ENCODE measurements at regions not wholly inside any gene's neighbourhood (a gene's known extent, or its start where the extent isn't known, plus 50 kb on each side); places are given as distances from the start of the nearest gene placed in this dataset.
A peak's percentile ranks its signal among the peaks of the same experiment; 100 is the strongest.
"Not testable (repeated sequence)": the region's sequence is repeated elsewhere in the genome, so short reads cannot be mapped to it uniquely, and the experiment has no call there.

DNA sequence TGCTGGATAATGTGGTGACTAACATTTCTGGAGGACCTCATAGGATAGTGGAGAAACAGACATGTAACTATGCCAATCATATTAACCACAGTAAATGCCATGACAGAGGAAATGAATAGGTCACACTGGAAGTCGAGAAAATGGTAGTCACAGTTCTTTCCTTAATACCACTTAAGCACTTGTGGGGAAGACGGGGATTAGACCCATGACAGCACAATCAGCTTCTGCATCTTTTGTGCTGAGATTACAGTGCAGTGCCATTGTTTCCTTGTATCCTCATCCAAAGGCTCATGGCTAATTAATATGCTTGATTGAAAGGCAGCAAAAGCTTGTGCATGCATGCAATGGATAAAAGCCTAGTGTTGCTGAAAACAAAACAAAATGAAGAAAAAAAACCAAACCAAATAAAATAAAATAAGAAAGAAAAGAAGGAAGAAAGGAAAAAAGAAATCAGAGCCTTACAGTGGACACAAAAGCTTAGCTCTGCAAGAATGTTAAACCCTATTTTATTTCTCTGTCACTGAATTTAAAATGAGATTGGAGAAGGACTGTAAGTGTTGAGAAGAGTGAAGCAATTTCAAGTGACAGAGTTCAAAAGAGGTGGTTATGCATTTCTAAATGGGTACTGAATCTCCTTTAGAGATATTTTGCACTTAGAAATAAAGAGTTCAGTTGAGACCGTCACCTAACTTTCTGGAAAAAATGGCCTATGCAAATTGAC lies 1011.9 kb downstream of the CDH8 start:
- DNase-seq (ENCODE audit: low read depth in 3 of 3, low spot score in 2 of 3): no peak

GRCh38 chr16:61014869-61015268 lies 1021.4 kb downstream of the CDH8 start:
- DNase-seq (ENCODE audit: low read depth in 3 of 3, low spot score in 2 of 3): no peak

- no peak for DNase-seq (ENCODE audit: low read depth in 3 of 3, low spot score in 2 of 3)
These were observed 1028.5 kb downstream of the CDH8 start for GRCh38 chr16:61007694-61008093.

DNA sequence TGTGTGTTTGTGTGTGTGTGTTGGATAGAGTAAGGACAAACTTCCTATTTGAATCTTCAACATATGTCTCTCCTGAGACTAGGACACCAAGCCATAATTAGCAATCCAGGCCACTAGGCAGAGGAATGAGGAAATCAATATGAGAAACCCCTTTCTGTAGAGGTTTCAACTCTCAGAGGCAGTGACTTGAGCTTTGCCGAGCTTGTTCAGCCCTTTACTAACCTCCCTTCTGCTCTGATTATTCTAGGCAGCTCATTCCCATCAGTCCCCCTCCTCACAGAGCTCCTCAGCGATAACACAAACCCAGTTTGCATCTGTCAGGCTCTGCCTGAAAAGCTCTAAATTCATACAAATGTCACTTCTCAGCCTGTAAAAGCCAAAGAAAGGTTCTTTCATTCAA lies 1030.3 kb downstream of the CDH8 start:
- no peak for DNase-seq (ENCODE audit: low read depth in 3 of 3, low spot score in 2 of 3)

DNA sequence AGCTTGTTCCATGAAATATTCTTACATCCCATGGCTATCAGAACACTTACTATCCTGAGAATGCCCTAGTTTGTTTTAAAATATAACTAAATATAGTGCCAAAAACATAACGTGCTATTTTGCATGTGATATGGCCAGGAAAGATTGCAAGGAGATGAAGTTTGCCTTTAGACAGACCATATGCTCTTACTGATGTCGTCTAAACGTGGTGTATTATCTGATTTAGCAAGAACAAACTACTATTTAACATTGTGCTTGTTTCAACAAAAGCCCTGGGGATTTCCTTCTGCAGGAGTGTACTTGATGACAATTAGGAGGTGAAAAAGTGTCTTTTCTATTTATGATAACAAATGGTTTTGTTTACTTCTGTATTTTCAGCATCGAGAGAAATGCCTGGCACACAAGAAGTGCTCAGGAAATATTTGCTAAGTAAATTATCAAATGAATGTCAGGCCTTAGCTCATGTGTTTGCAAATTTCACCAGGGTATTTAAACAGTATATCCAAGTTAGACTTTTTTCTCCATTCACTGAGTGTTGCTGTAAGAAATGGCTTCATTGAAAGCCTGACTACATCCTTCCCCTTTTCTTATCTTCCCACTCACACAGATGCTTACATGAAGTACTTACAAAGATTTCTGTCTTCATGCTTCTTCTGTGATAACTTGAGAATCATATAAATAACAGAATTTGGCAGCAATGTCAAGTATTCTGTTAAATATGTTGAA lies 1033.6 kb downstream of the CDH8 start:
- DNase-seq (ENCODE audit: low read depth in 3 of 3, low spot score in 2 of 3): no peak

- no peak for DNase-seq (ENCODE audit: low read depth in 3 of 3, low spot score in 2 of 3)
These were observed 1044.4 kb downstream of the CDH8 start for GRCh38 chr16:60991886-60992285.

DNA sequence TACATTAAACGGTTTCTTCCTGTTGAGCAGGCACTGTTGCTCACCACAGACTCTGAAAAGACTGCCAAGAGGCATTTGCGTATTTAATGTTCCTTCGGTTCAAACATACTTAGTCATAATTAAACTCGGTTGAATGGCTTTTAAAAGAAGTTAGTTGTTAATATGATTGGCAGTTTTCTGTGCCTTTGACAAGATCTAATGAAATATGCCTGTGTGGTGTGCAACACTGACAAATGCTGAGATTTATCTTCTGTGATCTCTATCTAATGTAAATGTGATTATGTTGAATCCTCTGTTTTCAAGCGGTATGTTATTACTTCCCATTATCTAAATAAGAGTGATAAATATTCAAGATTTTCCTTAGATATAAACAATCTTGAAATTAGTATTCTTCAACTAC lies 1046.6 kb downstream of the CDH8 start:
- DNase-seq (ENCODE audit: low read depth in 3 of 3, low spot score in 2 of 3): no peak

- DNase-seq (ENCODE audit: low read depth in 3 of 3, low spot score in 2 of 3): no peak
These were observed 1057.1 kb downstream of the CDH8 start for GRCh38 chr16:60979119-60979518.

DNA sequence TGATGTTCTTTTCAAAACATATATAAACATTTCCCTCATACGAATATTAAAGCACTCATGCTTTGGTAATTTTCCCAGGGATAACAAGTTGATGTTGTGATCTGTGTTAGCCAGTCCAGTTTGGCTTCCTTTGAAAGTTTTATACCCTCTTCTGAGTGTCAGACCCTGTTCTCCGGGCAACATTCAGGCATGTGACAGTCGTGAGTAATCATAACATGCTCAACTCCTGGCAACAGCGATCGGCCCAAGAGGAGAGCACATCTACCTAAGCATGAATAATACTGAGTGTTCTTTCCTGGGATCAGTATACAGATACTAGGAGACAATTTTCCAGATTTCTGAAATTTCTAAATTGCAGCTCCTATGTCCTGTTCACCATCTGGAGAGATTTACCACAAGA lies 1086.4 kb downstream of the CDH8 start:
- no peak for DNase-seq (ENCODE audit: low read depth in 3 of 3, low spot score in 2 of 3)

- DNase-seq (ENCODE audit: low read depth in 3 of 3, low spot score in 2 of 3): peak in 2 of 3 donors; percentile 21 to 35
These were observed 1091.0 kb downstream of the CDH8 start for GRCh38 chr16:60945225-60945624.

GRCh38 chr16:60936189-60936588 lies 1100.0 kb downstream of the CDH8 start:
- not testable (repeated sequence) for DNase-seq (ENCODE audit: low read depth in 3 of 3, low spot score in 2 of 3)

GRCh38 chr16:60932600-60932999 lies 1103.6 kb downstream of the CDH8 start:
- no peak for DNase-seq (ENCODE audit: low read depth in 3 of 3, low spot score in 2 of 3)

DNA sequence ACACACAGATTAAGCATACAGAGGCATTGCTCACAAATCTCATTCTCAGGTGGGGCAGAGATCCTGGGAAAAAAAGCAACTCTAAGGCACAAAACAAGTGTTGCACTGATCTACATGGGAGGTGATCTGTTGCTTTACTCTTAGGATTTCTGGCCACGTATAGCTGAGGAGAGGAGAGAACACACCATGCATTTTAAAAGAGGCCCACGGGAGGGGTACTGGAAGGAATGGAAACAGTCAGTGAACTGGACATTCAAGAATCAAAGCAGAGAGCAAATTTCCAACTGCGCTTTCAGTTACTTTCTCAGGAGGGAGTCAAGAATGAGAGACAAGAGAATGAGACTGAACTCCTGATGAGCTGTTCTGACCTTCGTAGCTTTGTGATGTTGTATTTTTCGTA lies 1105.9 kb downstream of the CDH8 start:
- no peak for DNase-seq (ENCODE audit: low read depth in 3 of 3, low spot score in 2 of 3)

- DNase-seq (ENCODE audit: low read depth in 3 of 3, low spot score in 2 of 3): no peak
These were observed 1113.3 kb downstream of the CDH8 start for GRCh38 chr16:60922920-60923319.

- DNase-seq (ENCODE audit: low read depth in 3 of 3, low spot score in 2 of 3): no peak
These were observed 1121.9 kb downstream of the CDH8 start for GRCh38 chr16:60914334-60914733.

DNA sequence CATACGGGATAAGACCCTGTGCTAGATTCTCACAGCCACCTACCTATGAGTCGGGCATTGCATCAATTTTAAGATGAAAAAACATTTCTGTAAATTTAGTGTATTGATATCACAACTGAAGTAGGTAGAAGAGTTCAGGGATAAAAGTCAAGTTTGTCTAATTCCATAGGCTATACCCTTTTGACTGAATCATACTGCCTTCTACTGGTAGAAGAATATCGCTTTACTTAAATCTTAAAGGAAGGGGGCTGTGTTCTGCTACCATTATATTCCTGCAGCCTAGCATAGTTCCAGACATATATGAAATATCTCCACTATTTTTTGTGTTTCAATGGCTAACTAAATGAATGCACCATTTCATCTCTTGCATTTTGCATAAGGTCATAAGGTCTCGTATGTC lies 1128.6 kb downstream of the CDH8 start:
- no peak for DNase-seq (ENCODE audit: low read depth in 3 of 3, low spot score in 2 of 3)

DNA sequence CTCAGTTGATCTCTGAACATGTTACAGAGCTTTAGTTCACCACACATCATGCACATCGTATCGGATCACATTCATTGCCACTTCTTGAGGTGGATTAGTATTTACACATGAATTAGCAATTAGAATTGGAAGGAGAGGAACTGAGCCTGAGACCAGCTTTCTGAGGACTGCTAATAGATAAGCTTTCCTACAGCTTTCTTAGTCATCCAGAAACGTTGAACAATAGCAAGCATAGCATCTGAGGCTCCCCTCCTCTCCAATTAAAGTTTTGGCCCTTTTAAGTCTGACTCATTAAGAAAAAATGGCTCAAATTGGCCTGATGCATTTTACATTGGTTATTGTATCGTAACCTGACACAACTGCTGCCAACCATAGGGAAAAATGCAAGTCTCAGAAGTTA lies 1130.4 kb downstream of the CDH8 start:
- no peak for DNase-seq (ENCODE audit: low read depth in 3 of 3, low spot score in 2 of 3)

GRCh38 chr16:60902114-60902513 lies 1134.1 kb downstream of the CDH8 start:
- DNase-seq (ENCODE audit: low read depth in 3 of 3, low spot score in 2 of 3): no peak

DNA sequence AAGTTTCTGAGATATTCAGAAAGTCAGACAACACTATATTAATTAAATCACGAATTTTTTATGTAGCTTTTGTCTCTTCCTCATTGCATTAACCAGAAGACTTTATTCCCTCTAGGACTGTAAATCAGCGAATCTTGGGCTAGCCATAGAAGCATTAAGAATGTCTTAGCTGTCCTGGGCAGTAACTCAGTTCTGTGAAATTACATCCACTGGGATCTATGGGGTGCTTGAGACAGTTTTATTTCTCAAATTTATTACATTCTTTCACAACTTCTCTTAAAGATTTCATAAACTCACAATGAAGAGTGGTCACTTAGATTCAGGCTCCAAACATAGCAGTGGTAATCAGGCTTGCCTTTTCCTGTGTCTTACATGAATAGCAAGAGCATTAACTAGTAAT lies 1153.4 kb downstream of the CDH8 start:
- peak in 2 of 3 donors; percentile 8 to 10 for DNase-seq (ENCODE audit: low read depth in 3 of 3, low spot score in 2 of 3)

DNA sequence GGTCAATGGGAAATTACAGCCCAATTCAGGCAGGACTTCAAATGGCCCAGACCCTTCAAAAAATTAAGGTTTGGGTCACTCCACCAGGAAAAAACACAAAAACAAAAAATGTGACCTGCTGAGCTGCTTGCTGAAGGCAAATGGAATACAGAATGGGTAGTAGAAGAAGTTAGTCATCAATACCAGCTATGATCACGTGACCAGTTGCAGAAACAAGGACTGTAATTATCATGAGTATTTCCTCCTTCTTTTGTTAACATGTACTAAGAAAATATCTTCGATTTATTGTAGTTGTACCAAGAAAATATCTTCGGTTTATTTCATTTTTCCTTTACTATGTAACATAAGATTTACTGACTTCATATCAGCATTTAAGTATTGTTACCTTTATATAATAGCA lies 1183.6 kb downstream of the CDH8 start:
- no peak for DNase-seq (ENCODE audit: low read depth in 3 of 3, low spot score in 2 of 3)

GRCh38 chr16:60821661-60822060 lies 1214.6 kb downstream of the CDH8 start:
- DNase-seq (ENCODE audit: low read depth in 3 of 3, low spot score in 2 of 3): no peak

- DNase-seq (ENCODE audit: low read depth in 3 of 3, low spot score in 2 of 3): no peak
These were observed 1215.9 kb downstream of the CDH8 start for GRCh38 chr16:60820361-60820760.

All from right renal cortex interstitium (tissue), 3 donors.